ENCODE measurements at regions not wholly inside any gene's neighbourhood (a gene's known extent, or its start where the extent isn't known, plus 50 kb on each side); places are given as distances from the start of the nearest gene placed in this dataset.

DNA sequence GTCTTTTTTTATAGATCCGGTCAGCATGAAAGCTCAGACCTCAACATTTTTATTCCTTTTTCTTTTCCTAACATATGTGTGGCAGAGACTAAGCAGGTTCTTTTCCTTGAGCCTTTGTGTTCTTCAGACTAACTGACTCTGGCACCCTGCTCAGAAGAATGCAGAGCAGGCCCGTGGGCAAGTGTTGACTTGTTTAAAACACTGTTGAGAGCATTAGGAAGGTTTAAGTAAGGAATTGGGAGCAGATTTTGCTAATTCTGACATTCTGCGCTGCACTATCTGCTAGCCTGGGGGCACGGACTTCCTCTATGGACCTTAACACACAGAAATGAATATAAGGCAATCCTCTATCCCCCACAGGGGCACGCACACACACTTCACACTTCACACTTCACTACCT is 182.5 kb upstream of the PIK3R1 start:
- no peaks in the 10 kb centered on the region for H3K27me3 ChIP-seq
- no peak for DNase-seq (ENCODE audit: low spot score)
- TF ChIP-seq EZH2 (IDR thresholded peaks at IDR 0.05; ENCODE audit: borderline replicate concordance): no peak
- TF ChIP-seq EZH2phosphoT487 (IDR thresholded peaks at IDR 0.05; ENCODE audit: low read depth, severe bottlenecking, unreplicated experiment): no peak
- TF ChIP-seq, protein P1, sequence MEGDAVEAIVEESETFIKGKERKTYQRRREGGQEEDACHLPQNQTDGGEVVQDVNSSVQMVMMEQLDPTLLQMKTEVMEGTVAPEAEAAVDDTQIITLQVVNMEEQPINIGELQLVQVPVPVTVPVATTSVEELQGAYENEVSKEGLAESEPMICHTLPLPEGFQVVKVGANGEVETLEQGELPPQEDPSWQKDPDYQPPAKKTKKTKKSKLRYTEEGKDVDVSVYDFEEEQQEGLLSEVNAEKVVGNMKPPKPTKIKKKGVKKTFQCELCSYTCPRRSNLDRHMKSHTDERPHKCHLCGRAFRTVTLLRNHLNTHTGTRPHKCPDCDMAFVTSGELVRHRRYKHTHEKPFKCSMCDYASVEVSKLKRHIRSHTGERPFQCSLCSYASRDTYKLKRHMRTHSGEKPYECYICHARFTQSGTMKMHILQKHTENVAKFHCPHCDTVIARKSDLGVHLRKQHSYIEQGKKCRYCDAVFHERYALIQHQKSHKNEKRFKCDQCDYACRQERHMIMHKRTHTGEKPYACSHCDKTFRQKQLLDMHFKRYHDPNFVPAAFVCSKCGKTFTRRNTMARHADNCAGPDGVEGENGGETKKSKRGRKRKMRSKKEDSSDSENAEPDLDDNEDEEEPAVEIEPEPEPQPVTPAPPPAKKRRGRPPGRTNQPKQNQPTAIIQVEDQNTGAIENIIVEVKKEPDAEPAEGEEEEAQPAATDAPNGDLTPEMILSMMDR (IDR thresholded peaks at IDR 0.05; ENCODE audit: poor library complexity): no peak
- no peaks in the 10 kb centered on the region for H3K79me2 ChIP-seq
- no peaks in the 10 kb centered on the region for H3K9me3 ChIP-seq (ENCODE audit: low read depth)
- peak overlapping the region; percentile 38 for H3K27ac ChIP-seq
- H3K9me2 ChIP-seq (replicated peaks; ENCODE audit: insufficient read depth): no peaks in the 10 kb centered on the region
- peak overlapping the region; percentile 23 for H2AFZ ChIP-seq
- no peaks in the 10 kb centered on the region for H3K36me3 ChIP-seq (replicated peaks; ENCODE audit: insufficient read depth, low read depth)
- H3K4me2 ChIP-seq: no peak overlapping the region
- H3K4me3 ChIP-seq: no peak overlapping the region
- peaks cover 36% of the 10 kb centered on the region for H3K4me1 ChIP-seq (ENCODE audit: insufficient read depth)
- H4K20me1 ChIP-seq (ENCODE audit: insufficient read depth, poor library complexity, severe bottlenecking): no peaks in the 10 kb centered on the region
- 62% methylated on average over 5 of the region's 5 CpGs for WGBS (ENCODE audit: low lambda C conversion rate, missing lambda C conversion rate)

DNA sequence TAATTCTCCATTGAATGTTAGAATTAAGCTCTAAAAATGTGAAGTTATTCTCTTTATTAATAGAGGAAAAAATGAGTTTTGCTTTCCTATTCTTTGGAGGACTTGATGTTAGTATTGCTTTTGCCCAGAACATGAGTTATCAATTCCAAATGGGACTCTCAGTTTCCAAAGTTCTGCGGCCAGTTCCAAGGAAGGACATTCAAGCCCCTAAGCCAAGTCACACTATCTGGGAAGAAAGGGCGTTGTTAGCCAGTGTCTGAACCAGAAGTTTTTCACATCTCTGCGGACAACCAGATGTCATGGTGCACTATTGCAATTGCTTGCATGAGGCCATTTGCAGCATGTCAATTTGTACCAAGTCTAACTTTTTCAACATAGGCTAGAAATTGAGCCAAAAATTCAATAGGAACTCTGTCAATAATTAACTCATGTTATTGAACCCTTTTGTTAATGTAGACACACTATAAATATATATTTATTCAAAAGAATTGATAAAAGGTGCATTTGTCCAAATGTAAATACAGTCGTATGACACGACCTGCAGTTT is 183.3 kb upstream of the PIK3R1 start:
- H3K9me3 ChIP-seq (ENCODE audit: low read depth): no peaks in the 10 kb centered on the region
- TF ChIP-seq, protein P1 (IDR thresholded peaks at IDR 0.05; ENCODE audit: poor library complexity): no peak
- TF ChIP-seq EZH2phosphoT487 (IDR thresholded peaks at IDR 0.05; ENCODE audit: low read depth, severe bottlenecking, unreplicated experiment): no peak
- no peak for TF ChIP-seq EZH2 (IDR thresholded peaks at IDR 0.05; ENCODE audit: borderline replicate concordance)
- no peaks in the 10 kb centered on the region for H3K79me2 ChIP-seq
- H3K9me2 ChIP-seq (replicated peaks; ENCODE audit: insufficient read depth): no peaks in the 10 kb centered on the region
- H3K4me2 ChIP-seq: no peak overlapping the region
- H4K20me1 ChIP-seq (ENCODE audit: insufficient read depth, poor library complexity, severe bottlenecking): no peaks in the 10 kb centered on the region
- no peak overlapping the region for H2AFZ ChIP-seq
- H3K4me3 ChIP-seq: no peak overlapping the region
- H3K4me1 ChIP-seq (ENCODE audit: insufficient read depth): peaks cover 41% of the 10 kb centered on the region
- no peak for DNase-seq (ENCODE audit: low spot score)
- no peaks in the 10 kb centered on the region for H3K27me3 ChIP-seq
- H3K27ac ChIP-seq: no peak overlapping the region
- no peaks in the 10 kb centered on the region for H3K36me3 ChIP-seq (replicated peaks; ENCODE audit: insufficient read depth, low read depth)
- WGBS (ENCODE audit: low lambda C conversion rate, missing lambda C conversion rate): 80% methylated on average over 5 of the region's 5 CpGs

DNA sequence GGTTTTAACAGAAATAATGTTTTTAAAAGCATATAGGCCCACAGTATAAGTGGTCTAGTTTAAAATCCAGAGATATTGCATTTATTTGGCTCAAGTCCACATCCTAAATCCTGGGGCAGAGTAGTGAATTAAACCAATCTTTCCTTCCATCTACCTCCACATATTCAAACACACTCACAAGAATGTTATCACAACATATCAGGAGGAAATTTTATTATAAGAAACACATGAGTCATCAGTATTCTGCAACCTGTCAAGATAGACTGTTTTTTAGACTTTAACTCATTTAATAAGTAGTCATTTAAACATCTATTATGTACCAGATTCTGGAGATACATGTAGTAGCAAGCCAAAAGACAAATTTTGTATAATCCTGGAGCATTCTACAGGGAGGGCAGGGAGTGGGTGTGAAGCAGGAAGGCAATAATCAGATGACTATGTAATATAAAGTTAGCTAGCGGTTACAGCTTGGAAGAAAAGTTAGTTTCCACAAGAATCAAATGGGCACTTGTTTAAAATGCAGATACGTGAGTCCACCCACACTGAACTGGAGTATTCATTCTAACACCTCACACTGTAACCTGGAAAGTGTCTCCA is 187.3 kb upstream of the PIK3R1 start:
- no peak for DNase-seq (ENCODE audit: low spot score)
- Histone ChIP-seq H3K4me3 (no peak overlapping the region), H3K9me3 (ENCODE audit: low read depth) (no peaks in the 10 kb centered on the region), H3K36me3 (replicated peaks; ENCODE audit: insufficient read depth, low read depth) (no peaks in the 10 kb centered on the region), H3K27ac (peak overlapping the region; percentile 69), H3K4me2 (peak overlapping the region; percentile 38), H3K9me2 (replicated peaks; ENCODE audit: insufficient read depth) (no peaks in the 10 kb centered on the region), H2AFZ (no peak overlapping the region), H3K79me2 (no peaks in the 10 kb centered on the region), H3K4me1 (ENCODE audit: insufficient read depth) (peaks cover 35% of the 10 kb centered on the region), H3K27me3 (no peaks in the 10 kb centered on the region), H4K20me1 (ENCODE audit: insufficient read depth, poor library complexity, severe bottlenecking) (no peaks in the 10 kb centered on the region)
- WGBS (ENCODE audit: low lambda C conversion rate, missing lambda C conversion rate): 63% methylated on average over 2 of the region's 2 CpGs
- TF ChIP-seq EZH2phosphoT487 (IDR thresholded peaks at IDR 0.05; ENCODE audit: low read depth, severe bottlenecking, unreplicated experiment) (no peak), EZH2 (IDR thresholded peaks at IDR 0.05; ENCODE audit: borderline replicate concordance) (no peak)
- TF ChIP-seq, protein P1 (IDR thresholded peaks at IDR 0.05; ENCODE audit: poor library complexity): no peak

All from hepatocyte (in vitro differentiated cells).